SKM-1 (cell line): ENCODE measurements at regions not wholly inside any gene's neighbourhood (a gene's known extent, or its start where the extent isn't known, plus 50 kb on each side); places are given as distances from the start of the nearest gene placed in this dataset.
"Not testable (repeated sequence)": the region's sequence is repeated elsewhere in the genome, so short reads cannot be mapped to it uniquely, and the experiment has no call there.

Experiments
- DNase-seq: peaks from one replicate; lab custom pipeline; 2025; ENCODE audit not compliant: unreplicated experiment; lab: John Stamatoyannopoulos, UW

- DNase-seq = no peak
Observed at GRCh38 chr1:197985351-197985750, 68.2 kb downstream of the LHX9 start.

DNA sequence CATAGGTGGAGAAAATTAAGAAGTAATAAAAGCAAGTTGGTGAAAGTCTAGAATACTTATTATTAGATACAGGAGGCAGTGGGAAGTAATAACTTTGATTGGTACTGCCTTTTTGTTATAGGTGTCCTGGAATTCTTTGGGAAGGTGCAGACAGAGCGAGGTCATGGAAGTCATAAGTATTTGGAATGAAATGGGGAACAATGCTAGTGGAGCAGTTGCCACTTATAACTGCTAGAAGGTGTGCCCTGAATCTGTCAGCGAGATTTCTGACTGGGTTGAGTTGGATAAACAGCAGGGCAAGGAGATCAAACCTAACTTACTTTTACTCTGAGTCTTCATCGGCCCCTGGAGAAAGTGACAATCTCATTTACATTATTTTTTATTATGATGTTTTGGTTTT, 69.6 kb downstream of the LHX9 start:
- no peak for DNase-seq

DNA sequence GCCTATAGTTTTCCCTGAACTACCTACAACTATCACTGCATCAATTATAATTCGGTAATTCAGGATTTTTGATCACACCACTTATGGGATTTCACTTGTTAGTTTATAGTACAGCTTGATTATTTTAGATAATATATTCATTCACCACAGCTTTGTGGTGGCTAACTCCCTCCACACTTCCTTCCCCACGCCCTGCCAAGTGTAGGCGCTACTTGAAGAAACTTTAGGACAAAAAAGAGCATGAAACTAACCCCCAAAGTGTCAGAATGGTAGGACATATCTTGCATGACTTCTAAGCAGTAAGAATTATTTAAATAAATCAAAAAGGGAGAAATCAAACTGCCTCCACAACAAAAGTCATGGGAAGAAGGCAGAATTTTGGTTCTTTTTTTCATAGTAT, 70.1 kb downstream of the LHX9 start:
- no peak for DNase-seq

DNA sequence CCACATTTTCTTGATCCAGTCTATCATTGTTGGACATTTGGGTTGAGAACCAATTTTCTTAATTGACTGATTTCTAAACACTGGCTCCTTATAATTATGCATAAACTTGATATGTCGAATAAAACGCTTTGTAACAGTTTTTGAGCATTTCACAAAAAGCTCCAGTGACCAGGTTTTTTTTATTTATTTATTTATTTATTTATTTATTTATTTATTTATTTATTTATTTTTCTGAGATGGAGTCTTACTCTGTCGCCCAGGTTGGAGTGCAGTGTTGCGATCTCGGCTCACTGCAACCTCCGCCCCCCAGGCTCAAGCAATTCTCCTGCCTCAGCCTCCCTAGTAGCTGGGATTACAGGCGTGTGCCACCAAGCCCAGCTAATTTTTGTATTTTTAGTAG, 71.4 kb downstream of the LHX9 start:
- not testable (repeated sequence) for DNase-seq

DNA sequence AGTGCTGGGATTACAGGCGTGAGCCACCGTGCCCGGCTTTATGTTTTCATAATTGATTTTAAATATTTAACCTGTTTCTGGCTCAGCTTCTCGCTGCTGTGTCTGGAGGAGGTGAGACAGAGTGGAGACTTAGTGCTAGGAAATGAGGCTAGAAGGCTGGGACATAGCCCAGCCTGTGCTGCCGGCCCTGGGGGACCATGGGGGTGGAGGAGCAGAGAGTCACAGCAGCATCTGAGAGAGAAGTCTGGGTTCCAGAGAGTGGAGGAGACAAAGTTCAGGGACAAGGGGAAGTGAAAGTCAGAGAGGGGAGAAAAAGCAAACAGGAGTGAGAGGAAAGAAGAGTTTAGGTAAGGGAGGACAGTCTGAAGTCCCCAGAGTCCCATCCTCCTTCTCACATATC, 71.9 kb downstream of the LHX9 start:
- DNase-seq = no peak

GRCh38 chr1:197991594-197991993, 74.4 kb downstream of the LHX9 start:
- no peak for DNase-seq

- no peak for DNase-seq
Observed at GRCh38 chr1:197994907-197995407, 77.8 kb downstream of the LHX9 start.

- DNase-seq = no peak
Observed at GRCh38 chr1:197995408-197996258, 78.5 kb downstream of the LHX9 start.

DNA sequence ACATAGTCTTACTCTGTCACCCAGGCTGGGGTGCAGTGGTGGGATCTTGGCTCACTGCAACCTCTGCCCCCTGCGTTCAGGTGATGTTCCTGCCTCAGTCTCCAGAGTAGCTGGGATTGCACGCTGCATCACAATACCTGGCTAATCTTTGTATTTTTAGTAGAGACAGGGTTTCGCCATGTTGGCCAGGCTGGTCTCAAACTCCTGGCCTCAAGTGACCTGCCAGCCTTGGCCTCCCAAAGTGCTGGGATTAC, 79.0 kb downstream of the LHX9 start:
- not testable (repeated sequence) for DNase-seq

- DNase-seq = no peak
Observed at GRCh38 chr1:197998110-197998509, 80.9 kb downstream of the LHX9 start.

DNA sequence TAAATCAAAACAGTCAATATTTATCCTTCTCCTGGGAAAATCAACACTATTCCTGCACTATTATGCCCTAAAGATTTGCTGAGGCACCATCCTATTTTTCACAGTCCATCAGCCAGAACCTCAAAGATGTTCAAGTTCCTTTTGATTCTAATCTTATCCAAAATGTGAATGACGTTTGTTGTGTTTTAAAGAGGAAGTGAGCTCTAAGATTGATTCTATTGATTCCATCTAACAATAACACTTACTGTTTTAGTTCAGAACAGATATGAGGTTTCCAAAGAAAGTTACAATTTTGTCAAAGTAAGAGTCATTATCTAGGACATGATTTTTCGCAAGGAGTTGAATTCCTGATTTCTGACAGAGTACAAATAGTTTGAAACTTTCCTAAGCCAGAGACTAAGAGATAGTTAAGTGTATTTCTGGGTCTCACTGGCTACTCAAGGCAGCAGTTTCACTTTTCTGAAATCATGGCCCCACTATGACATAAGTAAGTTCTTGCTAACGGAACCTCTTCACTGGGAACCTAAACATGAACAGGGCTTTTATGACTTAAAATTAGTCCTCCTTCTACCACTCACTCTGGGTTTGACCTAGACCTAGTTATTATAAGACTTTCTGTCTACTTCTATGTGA, 84.7 kb downstream of the LHX9 start:
- DNase-seq = no peak

- DNase-seq = no peak
Observed at GRCh38 chr1:198003468-198003867, 86.3 kb downstream of the LHX9 start.

DNA sequence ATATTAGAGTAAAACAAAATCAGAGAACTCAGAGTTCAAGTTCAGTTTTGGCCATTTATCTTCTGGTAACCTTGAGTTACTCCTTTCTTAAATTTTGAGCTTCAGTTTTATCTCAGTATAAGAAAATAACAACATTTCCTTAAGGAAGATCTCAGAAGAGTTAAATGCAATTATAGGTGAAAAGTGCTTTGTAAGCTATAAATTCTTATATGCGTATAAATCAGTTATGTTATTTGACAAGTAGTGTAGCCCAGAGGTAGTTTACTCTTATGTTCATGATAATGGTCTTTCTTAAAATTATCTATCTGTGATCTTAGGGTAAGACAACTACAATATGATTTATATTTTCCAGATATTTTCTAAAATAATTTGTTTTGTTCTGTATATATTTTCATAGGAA, 89.8 kb downstream of the LHX9 start:
- DNase-seq = no peak

GRCh38 chr1:198007687-198008607, 90.8 kb downstream of the LHX9 start:
- DNase-seq = no peak

GRCh38 chr1:198014355-198014754, 97.2 kb downstream of the LHX9 start:
- DNase-seq = no peak

GRCh38 chr1:198015309-198015708, 98.1 kb downstream of the LHX9 start:
- DNase-seq = no peak

DNA sequence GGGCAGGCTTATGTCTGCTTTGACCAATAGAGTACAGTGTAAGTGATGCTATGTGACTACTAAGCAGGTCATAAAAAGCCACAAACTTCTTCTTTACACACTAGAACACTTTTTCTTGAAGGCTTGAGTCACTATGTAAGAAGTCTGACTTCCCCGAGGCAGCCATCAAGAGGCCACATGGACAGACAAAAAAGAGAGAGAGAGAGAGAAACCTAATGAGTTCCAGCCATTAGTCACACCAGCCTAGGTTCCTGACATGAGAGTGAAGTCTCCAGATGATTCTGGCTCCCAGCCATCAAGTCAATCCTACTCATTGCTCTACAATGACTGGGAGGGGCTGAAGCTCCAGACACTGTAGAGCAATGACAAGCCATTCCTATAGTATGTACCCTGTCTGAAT, 101.4 kb downstream of the LHX9 start:
- DNase-seq = no peak

GRCh38 chr1:198019126-198019525, 102.0 kb downstream of the LHX9 start:
- no peak for DNase-seq

- DNase-seq = no peak
Observed at GRCh38 chr1:198024336-198024735, 107.2 kb downstream of the LHX9 start.

DNA sequence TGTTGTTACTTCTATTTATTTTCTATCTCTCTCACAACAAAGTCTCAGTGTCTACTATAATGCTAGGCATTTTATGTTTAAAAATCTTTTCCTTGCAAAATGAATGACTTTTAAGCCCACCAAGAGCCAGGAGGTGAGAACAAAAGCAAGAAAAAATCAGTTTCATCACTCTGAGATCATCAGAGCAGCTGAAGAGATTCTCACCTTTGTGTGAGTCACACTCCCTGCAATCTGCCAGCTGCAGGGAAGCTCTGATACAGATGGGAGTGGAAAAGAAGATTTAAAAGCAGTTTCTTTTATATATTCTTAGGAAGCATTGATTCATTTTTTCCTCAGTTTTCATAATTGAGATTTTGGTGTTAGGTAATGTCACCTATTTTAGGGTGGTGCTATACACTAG, 107.6 kb downstream of the LHX9 start:
- no peak for DNase-seq

DNA sequence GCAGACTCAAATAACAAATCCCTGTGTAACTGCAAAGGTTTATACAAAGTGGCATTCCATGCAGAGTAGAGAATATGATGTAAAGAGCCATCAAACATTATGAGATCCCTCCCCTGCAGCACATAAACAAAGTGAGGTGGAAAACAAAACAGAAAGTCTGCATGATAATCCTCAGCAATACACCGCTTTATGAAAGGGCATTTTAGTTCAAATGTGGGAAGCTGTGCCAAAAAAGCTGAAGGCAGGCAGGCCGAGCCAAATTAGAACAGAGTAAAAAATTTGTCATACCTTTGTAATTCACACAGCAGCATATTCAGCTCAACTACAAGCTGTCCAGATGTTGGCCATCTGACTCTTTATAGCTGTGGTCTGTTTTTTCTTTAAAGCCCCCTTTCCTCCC, 113.5 kb downstream of the LHX9 start:
- no peak for DNase-seq

GRCh38 chr1:198031086-198031485, 113.9 kb downstream of the LHX9 start:
- DNase-seq = no peak
